ENCODE measurements at regions not wholly inside any gene's neighbourhood (a gene's known extent, or its start where the extent isn't known, plus 50 kb on each side); places are given as distances from the start of the nearest gene placed in this dataset.

DNA sequence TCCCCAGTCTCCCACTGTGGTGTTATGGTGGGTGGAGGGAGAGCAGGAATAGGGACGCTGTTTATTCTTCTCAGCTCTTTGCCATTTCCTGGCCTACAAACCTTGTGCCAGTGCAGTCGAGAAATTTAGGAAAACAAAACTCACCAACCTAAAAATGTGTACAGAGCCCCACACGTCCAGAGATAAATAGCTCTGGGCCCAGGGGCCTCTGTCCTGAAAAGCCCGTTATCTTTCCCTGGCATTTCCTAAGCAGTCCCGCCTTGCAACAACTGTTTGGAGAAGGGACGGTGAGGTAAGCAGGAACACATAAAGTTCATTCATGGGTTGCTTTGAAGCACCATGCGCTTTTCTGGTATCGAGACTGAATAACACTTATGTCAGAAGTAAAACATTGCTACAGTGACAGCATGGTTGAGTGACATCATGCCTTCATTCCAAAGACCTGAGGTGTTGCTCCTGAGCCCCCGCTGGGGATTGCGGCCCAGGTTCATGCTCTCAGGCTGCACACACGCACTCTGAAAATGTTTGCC is 80.1 kb upstream of the NXT1 start:
- no peak overlapping the region for H3K4me3 Mint-ChIP-seq (ENCODE audit: unreplicated experiment)
- H3K4me1 Mint-ChIP-seq (ENCODE audit: low read depth): peaks cover 41% of the 10 kb centered on the region
- H3K36me3 Mint-ChIP-seq (ENCODE audit: low read depth): no peaks in the 10 kb centered on the region
- DNase-seq (ENCODE audit: low spot score): no peak
- no peaks in the 10 kb centered on the region for H3K27me3 Mint-ChIP-seq (ENCODE audit: low read depth)
- no peak for TF ChIP-seq CTCF (IDR thresholded peaks at IDR 0.05)
- peaks cover 8% of the 10 kb centered on the region for H3K9me3 Mint-ChIP-seq (ENCODE audit: low read depth)
- peak overlapping the region; percentile 84 for H3K27ac Mint-ChIP-seq (ENCODE audit: unreplicated experiment)

DNA sequence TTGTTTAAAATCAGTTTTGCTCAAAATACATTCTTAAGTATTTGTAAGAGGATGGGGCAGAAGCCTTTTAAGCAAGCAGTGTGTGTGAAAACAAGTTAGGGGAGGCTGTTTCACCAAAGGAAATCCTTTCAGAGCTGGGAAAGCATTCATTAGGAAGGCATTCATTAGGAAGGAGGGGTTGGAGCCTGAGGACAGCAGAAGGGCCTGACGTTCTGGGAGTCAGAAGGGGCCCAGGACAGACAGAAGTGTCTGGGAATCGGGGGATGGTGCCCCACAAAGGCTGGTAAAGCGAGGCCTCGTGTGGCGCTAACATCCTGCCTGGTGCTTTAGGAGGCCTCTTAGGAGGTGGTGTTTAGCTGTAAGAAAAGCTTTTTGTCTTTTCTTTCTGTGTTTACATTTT is 80.6 kb upstream of the NXT1 start:
- H3K4me1 Mint-ChIP-seq (ENCODE audit: low read depth): peaks cover 41% of the 10 kb centered on the region
- DNase-seq (ENCODE audit: low spot score): no peak
- TF ChIP-seq CTCF (IDR thresholded peaks at IDR 0.05): no peak
- H3K36me3 Mint-ChIP-seq (ENCODE audit: low read depth): no peaks in the 10 kb centered on the region
- H3K27me3 Mint-ChIP-seq (ENCODE audit: low read depth): no peaks in the 10 kb centered on the region
- H3K9me3 Mint-ChIP-seq (ENCODE audit: low read depth): peaks cover 8% of the 10 kb centered on the region
- peak overlapping the region; percentile 84 for H3K27ac Mint-ChIP-seq (ENCODE audit: unreplicated experiment)
- no peak overlapping the region for H3K4me3 Mint-ChIP-seq (ENCODE audit: unreplicated experiment)

DNA sequence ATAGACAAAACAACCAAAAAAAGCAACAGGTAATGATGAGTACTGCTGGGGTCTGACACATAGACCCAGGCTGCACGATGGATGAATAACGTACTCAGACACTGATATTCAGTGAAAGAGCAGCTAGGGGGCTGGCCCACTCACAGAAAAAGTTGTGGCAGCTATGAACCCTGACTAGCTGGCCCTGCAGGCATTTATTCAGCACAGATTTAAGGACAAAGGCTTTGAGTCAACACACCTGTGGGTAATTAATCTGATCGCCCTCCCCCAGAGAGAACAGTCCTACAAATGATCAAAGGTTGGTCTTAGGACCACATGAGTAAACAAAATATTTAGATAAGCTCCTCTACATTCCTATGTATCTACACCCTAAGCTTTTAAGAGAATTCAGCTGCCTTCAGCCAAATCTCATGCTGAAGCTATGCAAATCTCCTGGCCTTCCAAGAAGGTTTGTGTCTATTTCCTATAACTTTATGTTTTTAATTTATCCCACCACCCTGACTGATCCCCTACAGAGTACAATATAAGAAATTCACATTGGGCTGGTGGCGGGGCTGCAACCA is 81.7 kb upstream of the NXT1 start:
- H3K36me3 Mint-ChIP-seq (ENCODE audit: low read depth): no peaks in the 10 kb centered on the region
- H3K4me1 Mint-ChIP-seq (ENCODE audit: low read depth): peaks cover 41% of the 10 kb centered on the region
- no peak overlapping the region for H3K4me3 Mint-ChIP-seq (ENCODE audit: unreplicated experiment)
- TF ChIP-seq CTCF (IDR thresholded peaks at IDR 0.05): no peak
- peak overlapping the region; percentile 84 for H3K27ac Mint-ChIP-seq (ENCODE audit: unreplicated experiment)
- no peak for DNase-seq (ENCODE audit: low spot score)
- no peaks in the 10 kb centered on the region for H3K27me3 Mint-ChIP-seq (ENCODE audit: low read depth)
- peaks cover 8% of the 10 kb centered on the region for H3K9me3 Mint-ChIP-seq (ENCODE audit: low read depth)

DNA sequence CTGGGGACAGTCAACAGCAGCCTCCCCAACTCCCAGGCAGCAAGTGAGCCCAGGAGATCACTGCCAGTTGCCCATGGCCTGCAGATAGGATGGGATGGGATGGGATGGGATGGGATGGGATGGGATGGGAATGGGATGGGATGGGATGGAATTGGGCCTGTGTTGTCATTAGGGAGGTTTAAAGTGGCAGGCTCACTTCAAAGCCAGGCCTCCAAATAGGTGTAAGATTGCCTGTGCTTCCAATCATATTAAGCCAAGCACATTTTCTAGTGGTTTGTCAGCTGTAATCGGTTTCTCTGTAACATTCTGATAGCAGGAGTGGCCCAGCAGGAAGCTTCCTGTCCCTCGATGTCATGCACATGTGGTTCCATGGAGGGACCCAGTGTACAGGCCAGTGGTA is 82.7 kb upstream of the NXT1 start:
- Mint-ChIP-seq H3K4me1 (ENCODE audit: low read depth) (peaks cover 38% of the 10 kb centered on the region), H3K27ac (ENCODE audit: unreplicated experiment) (no peak overlapping the region), H3K9me3 (ENCODE audit: low read depth) (peaks cover 15% of the 10 kb centered on the region), H3K4me3 (ENCODE audit: unreplicated experiment) (no peak overlapping the region), H3K36me3 (ENCODE audit: low read depth) (no peaks in the 10 kb centered on the region), H3K27me3 (ENCODE audit: low read depth) (no peaks in the 10 kb centered on the region)
- TF ChIP-seq CTCF (IDR thresholded peaks at IDR 0.05): no peak
- DNase-seq (ENCODE audit: low spot score): no peak

DNA sequence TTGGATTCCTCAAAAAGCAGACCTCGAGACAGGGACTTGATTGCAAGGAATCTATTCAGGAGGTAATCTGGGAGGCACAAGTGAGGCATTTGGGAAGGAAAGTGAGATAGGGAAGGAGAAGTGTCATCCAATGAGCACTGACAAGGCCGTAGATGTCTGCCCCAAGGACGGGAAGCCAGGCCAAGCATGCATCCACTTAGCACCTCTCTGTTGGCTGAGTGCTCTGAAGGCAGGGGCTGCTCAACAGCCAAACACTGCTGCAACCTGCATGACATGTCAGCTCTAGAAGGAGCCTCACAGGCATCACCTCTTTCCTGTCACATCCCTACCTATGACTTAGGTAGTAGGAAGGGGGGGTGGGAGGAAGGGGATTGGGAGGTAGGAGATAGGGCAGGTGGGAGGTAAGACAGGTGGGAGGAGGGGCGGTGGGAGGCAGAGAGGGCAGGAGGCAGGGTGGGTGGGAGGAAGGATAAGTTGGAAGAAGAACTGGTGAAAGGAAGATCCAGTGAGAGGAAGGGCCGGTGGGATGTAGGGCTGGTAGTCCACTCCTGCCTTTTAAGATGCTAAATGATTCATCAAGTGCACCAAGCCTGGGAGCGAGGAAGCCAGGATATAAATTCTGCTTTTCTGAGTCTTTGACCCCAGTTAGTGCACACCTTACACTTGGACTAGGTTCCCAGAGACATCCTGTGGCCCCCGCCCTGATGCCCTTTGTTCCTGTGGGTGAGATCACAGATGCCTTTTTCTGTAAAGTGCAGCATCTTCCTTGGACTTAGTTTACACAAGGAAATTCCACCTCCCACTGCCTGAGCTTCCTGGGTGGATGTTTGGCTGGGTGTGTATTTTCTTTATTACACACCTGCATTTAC is 83.8 kb upstream of the NXT1 start:
- H3K27ac Mint-ChIP-seq (ENCODE audit: unreplicated experiment): no peak overlapping the region
- peaks cover 32% of the 10 kb centered on the region for H3K4me1 Mint-ChIP-seq (ENCODE audit: low read depth)
- H3K36me3 Mint-ChIP-seq (ENCODE audit: low read depth): no peaks in the 10 kb centered on the region
- no peak for TF ChIP-seq CTCF (IDR thresholded peaks at IDR 0.05)
- DNase-seq (ENCODE audit: low spot score): no peak
- H3K27me3 Mint-ChIP-seq (ENCODE audit: low read depth): no peaks in the 10 kb centered on the region
- peaks cover 15% of the 10 kb centered on the region for H3K9me3 Mint-ChIP-seq (ENCODE audit: low read depth)
- no peak overlapping the region for H3K4me3 Mint-ChIP-seq (ENCODE audit: unreplicated experiment)

Measured in chondrocyte (in vitro differentiated cells).